GM18507 (cell line): ENCODE measurements at regions not wholly inside any gene's neighbourhood (a gene's known extent, or its start where the extent isn't known, plus 50 kb on each side); places are given as distances from the start of the nearest gene placed in this dataset.

Source experiments
- DNase-seq: peaks from one replicate; pipeline ENCODE4 v3.0.0; 2011; ENCODE audit warnings: low read depth; ENCODE audit not compliant: insufficient read length; ENCODE audit errors: extremely low spot score
- FAIRE-seq: peaks from 2 replicates; lab custom pipeline; 2011; peaks lifted over from hg19 to GRCh38; lab: Jason Lieb, UNC

DNA sequence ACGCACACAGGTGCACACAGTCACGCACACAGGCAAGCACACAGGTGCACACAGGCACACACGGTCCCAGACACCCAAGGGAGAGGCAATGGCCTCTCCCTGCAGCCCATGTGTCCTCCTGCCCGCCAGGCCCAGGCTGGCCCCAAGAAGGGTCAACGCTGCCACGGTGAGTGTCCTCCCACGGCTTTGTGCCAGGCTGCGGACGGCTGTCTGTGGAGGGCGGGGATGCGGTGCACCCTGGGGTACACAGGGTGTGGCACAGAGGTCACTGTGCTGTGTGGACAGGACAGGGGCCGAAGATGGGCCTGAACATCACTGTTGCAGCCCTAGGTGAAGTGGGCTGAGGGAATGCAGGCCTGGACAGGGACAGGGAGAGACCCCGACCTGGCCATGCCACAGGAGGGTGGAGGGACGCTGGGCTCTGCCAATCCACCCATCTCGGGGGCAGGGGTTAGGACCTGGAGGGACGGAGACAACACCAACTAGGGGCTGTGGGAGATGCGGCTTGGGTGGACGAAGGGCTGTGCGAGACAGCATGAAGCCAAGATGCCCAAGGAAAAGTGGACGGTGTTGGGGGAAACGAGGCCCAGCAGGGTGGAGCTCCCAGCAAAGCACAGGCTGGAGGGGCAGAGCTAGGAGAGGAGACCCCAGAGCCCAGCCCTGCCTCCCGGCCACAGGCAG lies 523.8 kb downstream of the BRD1 start:
- no peak for FAIRE-seq
- DNase-seq, result no peak

DNA sequence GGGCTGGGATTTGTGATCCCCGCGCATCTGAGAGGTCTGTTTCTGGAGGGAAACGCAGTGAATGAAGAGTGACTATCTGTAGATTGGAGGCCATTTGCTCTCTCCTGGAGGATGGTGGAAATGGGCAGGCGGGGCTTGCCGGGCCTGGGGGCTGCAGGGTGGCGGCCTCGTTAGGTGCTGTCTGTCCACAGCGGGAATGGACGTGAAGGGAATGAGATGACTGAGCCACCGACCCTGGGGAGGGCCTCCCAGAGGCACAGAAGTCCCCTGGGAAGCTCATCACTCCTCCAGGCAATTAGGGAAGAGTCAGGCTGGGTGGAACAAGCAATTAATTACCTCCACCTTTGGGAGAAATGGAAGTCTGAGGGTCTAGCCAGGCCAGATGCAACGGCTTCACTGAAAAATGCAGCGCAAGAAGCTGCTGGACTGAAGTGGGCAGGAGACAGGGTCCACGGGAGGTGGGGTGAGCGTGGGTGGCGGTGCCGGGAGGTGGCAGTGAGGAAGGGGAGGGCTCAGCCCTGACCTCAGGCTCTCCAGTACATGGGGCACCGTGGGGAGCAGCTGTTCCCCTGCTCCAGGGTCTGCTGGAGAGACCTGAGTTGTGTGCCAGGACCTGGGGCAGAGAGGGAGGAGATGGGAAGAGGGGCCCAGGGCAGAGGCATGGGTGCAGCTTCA lies 524.5 kb downstream of the BRD1 start:
- FAIRE-seq, result no peak

DNA sequence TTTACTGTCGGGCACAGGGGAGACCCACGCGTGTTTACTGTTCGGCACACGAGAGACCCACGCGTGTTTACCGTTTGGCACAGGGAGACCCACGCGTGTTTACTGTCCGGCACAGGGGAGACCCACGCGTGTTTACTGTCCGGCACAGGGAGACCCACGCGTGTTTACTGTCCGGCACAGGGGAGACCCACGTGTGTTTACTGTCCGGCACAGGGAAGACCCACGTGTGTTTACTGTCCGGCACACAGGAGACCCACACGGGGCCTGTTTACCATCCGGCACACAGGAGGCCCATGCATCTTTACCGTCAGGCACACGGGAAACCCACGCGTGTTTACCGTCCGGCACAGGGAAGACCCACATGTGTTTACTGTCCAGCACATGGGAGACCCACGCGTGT lies 525.1 kb downstream of the BRD1 start:
- no peak for FAIRE-seq

More for the DNA sequence above, 524.5 kb downstream of the BRD1 start:
- no peak for DNase-seq

DNA sequence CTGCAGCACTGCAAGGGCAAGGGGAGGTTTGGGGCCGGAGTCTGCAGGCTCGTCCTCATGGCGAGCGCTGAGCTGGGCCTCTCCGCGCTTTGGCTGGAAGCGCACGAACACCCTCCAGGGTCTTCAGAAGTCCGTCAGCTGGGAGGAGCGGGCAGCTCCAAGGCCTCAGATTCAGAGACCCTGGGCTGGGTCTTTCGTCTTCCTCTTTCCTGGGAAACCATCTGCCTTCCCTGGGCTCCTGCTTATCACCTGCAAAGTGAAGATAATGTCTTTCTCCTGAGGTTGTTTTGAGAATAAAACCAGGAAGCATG lies 525.6 kb downstream of the BRD1 start:
- FAIRE-seq, result no peak
- no peak for DNase-seq

More for the DNA sequence above, 525.1 kb downstream of the BRD1 start:
- no peak for DNase-seq

DNA sequence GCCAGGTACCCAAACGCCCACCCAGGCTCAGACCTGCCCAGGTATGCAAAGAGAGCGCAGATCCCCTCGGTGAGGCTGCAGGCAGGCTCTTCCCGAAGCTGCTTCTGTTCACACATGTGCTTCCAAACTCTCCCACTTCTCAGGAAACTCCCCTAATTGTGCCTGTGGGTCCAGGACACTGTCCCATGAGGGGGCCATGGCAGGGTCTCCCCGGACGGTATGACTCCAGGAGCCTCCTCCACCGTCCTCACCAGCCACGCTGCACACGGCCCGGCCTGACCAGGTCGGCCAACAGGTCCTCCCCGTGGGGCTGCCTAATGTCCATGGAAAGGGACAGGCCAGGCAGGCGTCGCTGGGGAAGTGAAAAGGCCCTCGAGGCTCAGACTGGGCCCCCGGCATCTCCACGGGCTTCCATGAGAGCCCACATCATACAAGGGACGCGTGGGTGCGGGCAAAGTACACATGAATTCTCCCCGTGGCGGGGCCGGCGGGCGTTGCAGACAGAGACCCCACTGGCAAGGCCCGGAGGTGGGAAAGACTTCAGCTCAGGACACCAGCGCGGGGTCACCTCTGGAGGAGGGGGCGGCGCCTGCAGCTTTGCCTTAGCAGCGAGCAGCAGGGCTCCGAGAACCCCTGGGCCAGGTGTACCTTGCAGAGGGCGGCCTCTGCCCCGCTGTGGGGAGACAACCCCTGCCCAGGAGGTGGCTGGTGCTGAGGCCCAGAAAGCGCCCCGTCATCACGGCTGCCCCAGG lies 526.1 kb downstream of the BRD1 start:
- FAIRE-seq (no peak), DNase-seq (no peak)

DNA sequence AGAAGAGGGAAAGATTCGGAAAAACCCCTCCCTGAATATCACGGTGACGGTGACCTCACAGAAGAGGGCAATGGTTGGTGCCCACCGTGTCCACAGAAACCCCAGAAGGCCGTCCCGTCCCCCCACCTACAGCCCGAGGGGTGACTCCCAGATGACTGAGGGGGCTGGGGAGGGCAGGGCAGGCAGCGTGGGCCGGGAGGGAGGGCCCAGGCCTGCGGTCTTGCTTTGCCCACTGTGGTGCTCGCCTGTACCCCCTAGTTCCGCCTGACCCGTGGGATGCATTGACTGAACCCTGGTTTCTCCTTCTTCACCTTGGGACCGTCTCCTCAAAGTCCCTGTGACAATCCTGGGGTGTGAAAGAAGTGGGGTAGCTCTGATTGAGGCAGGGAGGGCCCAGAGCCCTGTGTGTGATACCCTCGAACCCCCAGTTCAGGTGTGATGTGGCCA lies 526.7 kb downstream of the BRD1 start:
- DNase-seq, result no peak
- FAIRE-seq, result no peak

DNA sequence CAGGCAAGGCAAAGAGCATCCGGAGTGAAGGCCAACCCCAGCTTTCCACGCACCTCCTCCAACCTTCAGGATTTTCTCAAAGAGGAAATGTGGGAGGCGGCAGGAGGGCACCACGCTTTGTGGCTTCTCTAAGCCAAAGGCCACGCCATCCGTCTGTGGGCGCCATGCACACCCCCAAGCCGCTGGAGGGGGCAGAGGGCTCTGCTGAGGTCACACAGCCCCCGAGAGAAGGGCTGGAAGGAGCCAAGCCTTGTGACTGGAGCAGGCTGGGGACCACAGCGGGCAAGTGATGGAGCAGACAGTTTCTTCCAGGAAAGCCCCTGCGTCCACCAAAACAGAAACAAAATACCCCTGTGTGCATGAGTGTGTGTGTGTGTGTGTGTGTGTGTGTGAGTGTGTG lies 527.4 kb downstream of the BRD1 start:
- no peak for FAIRE-seq
- no peak for DNase-seq

DNA sequence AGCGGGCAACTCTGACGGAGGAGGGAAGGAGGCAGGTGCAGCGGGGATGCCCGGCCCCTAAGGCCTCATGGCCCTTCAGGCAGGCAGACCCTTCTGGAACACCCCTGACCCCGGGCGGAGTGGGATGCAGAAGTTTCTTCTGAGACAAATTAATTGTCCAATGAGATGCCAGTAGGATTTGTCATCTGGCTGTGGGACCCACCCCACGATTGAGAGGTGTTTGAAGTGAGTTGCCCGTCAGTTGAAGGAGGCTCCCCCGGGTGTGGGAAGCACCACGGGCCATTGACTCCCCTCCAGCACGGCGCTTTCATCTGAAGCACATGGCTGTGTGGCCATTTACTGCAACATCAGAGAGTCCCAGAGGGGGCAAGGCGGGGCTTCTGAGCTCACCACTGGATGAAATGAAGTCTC lies 527.8 kb downstream of the BRD1 start:
- FAIRE-seq, result no peak
- no peak for DNase-seq

DNA sequence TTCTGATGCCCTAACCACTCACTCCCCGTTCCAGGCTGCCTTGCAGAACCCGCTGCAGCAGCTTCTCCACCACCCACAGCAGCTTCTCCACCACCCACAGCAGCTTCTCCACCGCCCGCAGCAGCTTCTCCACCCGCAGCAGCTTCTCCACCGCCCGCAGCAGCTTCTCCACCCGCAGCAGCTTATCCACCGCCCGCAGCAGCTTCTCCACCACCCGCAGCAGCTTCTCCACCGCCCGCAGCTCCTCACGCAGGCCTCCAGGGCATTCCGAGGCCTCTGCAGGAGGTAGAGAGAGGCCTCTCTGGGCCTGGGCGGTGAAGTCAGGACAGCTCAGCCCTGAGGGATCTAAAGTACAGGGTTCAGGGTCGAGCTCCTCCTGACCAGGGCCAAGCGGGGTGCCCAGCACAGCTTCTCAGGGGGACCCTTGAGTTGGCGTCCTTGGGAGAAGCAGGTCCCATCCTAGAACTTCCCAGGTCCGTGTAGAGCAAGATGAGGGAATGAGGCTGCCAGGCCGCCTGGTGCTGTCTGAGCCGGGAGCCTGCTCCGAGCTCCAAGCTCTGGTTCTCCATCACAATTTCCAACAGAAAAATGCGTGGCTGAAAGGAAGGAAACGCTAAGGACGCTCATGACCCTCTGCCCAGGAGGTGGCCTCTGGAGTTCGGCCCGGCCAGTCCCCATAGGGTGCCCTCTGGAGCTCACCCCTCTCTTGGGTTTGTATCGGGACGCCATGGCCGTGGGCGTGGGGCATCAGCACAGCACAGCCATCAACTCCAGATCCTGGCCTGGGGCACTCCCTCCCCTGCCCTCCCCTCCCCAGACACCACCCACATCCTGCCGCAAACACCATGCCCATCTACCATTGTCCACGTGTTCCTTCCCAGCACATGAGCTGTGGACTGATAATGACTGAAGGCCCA lies 528.6 kb downstream of the BRD1 start:
- FAIRE-seq, result no peak
- DNase-seq, result no peak

DNA sequence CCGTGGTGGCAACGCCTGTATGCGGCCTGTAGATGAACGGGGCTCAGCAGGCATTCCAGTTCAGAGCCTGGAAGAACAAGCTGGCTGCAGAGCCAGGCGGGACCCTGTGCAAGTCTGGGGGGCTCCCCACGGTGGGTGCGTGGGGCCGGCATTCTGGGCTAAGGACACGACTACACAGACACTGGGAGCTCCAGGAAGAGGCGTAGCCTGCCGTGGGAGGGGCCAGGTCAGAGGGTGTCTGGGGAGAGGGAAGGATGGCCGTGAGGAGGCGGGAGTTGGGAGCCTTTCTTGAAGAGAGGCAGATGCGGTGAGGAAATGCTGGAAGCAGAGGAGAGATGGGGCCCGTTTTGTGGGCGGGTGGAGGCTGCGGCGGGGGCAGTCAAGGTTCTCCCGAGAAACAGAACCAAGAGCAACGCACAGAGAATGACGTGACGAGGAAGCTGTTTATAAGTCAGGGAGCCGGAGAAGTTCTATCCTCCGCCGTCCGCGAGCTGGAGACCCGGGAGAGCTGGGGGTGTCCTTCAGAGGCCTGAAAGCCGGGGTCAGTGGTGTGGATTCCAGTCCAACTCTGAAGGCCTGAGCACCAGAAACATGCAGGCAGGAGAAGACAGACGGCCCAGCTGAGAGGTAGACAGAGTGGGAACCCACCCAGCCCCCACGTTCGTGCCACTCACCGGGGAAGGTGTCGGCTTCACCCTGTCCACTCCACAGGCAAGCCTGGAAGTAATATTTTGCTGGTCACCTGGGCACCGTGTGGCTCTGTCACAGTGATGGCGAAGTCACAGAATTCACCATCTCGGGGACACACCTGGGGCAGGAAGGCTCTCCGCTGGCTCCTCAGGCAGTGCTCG lies 529.6 kb downstream of the BRD1 start:
- no peak for DNase-seq
- FAIRE-seq, result no peak

DNA sequence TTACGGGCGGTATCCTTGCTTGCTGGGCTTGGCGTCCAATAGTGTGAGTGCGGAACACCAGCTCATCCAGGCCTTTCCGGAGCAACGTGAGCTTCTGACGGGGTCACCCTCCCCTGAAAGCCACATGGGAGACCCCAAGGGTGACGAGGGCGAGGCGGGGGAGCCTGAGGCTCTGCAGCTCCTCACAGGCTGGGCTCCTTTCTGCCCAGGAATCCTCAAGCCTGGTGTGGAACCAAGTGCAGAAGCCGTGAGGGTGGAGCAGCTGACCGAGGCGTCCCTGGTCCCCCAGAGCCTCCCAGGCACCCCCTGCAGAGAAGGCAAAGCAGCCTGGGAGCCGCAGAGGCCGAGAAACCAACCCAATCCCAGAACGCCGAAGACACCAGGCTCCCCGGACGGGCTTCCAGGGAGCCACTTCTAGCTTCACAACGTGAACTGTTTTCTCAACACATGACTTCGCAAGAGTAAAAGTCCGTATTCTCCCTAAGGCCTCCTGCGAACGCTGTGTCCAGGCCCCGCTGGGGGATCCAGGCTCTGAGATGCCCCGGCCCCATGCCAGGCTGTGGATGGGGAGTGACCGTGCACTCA lies 530.3 kb downstream of the BRD1 start:
- DNase-seq, result no peak
- no peak for FAIRE-seq

DNA sequence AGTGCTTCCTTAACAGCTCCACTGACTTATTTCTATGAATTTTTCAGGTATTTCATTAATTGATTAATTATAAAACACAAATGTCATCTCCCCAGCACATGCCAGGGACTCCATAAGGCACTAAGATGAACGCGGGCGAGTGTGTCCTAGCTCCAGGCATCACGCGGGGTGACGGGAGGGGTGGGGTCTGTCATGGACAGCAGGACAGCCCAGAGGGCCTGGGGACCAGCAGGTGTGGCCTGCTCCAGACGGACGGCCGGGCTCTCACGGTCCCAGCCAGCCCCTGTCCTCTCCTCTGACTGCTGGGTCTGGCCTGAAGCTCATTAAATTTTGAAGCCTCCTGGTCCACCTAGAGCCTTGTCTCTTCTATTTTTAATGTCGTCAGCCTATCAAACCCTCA lies 531.1 kb downstream of the BRD1 start:
- no peak for FAIRE-seq

DNA sequence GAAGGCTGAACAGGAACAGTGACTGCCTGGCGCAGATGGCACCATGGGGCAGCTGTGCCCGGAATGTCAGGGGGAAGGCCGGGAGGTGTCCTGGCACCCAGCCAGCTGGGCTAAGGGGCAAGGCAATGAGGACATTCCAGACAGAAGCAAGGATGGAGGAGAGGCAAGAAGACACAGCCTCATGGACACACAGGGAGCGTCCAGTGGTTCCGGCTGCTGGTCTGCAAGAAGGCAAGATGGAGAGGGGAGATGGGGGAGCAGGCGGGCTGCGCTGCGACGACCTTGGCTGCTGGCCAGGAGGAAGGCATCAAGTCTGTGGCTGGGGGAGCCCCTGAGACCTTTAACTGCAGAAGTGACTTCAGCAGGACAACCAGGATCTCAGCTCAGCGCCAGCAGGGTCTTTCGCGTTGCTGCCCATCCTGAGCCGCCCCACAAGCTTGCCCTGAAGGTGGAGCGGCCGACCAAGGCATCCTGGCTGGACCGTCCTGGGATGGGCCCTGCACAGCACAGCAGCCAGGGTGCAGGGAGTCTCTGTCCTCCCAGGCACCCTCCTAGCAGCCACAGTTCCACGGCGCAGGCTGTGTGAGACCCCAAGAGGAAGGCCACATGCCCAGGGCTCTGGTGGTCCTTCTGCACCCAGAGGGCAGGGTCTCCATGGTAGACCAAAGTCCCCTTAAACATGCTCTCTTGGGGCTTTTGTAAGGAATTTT lies 531.7 kb downstream of the BRD1 start:
- no peak for DNase-seq
- no peak for FAIRE-seq

More for the DNA sequence above, 531.1 kb downstream of the BRD1 start:
- no peak for DNase-seq

DNA sequence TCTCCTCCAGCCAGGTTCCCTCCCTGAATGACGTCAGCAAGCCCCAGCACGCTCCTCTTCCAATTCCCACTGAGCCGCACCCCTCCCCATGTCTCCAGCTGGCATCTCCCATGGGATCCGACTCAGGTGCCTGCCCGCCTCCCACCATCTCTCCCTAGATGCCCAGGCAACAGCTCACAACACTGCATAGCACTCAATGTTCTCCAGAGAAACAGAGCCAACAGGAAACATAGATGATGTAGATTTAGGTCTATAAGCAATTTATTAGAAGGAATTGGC lies 532.3 kb downstream of the BRD1 start:
- FAIRE-seq, result no peak
- DNase-seq, result no peak

DNA sequence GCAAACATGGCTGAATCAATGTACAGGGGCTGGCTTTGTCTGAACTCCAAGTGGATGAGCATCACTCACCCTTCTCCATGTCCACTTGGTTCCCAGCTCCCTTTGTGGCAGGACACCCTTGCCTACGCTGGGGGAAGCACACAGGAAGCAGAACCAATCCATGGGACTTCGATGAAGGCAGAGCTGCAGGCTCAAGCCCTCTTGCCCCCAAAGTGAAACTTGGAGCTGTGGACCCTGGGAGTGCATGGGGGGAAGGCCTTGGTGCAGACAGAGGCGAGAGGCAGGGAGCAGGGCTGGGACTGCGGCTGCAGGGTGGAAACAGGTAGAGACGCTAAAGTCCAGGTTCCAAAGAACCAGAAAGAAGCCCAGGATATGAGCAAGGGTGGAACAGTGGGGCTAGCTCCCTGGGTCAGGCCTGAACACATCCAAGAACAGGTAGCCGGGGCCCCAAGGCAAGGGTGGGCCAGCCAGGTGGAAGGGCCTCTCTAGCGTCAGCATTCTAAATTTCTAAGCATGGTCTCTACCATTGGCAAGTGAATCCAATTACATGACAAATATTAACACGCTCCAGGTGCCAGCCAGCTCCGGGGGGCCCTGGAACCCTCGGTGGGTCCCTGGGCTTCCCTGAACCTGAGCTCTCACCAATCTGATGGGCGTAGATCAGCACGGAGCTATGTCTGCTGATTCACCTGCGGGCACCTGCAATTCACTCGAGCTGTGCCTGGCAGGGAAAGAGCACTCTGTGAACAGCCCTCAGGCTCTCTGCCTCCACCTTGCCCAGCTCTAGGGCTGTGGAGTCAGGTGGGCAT lies 532.8 kb downstream of the BRD1 start:
- DNase-seq (no peak), FAIRE-seq (no peak)

DNA sequence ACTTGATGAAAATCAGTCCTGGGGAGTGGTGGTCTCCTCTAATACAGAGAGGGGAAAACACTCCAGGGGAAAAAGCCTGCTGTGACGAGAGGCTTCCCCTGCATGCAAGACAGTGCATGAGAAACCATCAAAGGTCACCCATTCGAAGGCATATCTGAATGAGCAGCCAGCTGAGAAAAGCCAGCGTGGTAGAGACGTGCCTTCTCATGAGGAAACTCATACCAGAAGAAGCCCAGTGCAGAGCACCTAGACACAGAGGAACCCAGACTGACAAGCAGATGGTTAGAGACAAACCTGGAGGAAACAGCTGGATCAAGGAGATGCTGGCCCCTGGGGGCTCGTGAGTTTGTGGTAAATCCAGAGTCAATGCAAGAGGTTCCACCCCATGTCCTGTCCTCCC lies 534.8 kb downstream of the BRD1 start:
- FAIRE-seq, result no peak

DNA sequence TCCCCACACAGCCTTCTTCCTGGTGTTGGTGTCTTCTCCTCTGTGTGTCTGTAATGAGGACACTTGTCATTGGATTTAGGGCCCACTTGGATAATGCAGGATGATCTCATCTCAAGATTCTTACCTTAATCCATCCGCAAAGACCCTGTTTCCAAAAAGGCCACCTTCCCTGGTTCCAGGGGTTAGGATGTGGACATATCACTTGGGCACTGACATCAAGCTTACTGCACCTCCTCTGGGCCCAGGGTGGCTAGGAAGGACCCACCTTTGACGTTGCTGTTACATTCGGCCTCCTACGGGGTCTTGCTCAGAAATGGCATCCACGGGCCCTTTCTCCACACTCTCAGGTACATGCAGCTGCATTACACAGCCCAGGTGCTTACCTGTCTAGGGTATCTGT lies 535.9 kb downstream of the BRD1 start:
- FAIRE-seq (no peak), DNase-seq (no peak)

More for the DNA sequence above, 534.8 kb downstream of the BRD1 start:
- DNase-seq, result no peak
